Esophagus muscularis mucosa (tissue), 3 donors: ENCODE measurements at regions not wholly inside any gene's neighbourhood (a gene's known extent, or its start where the extent isn't known, plus 50 kb on each side); places are given as distances from the start of the nearest gene placed in this dataset.

Experiments used
- POLR2A ChIP-seq: fragments of 450-650 bp; IDR thresholded peaks from one replicate; pipeline ENCODE4 v1.6.1; 2017; ENCODE audit warnings: antibody characterized with exemption, moderate library complexity, mild to moderate bottlenecking, low read depth
- POLR2AphosphoS5 ChIP-seq, 2 donors: sonication (generic); formaldehyde crosslinking; IDR thresholded peaks; one replicate each; pipeline ENCODE4 v1.6.1; 2017; ENCODE audit warnings: antibody characterized with exemption in 2 of 2
- TF ChIP-seq, protein P1 (sequence below), 3 experiments: fragments of 200-600 bp in 2 of 3; fragments of 450-650 bp in 1 of 3; sonication (generic) in 2 of 3; IDR thresholded peaks; one replicate each; pipeline ENCODE4 v1.5.1; 2017 to 2019; ENCODE audit warnings: antibody characterized with exemption in 3 of 3, mild to moderate bottlenecking in 2 of 3, moderate library complexity in 1 of 3

DNA sequence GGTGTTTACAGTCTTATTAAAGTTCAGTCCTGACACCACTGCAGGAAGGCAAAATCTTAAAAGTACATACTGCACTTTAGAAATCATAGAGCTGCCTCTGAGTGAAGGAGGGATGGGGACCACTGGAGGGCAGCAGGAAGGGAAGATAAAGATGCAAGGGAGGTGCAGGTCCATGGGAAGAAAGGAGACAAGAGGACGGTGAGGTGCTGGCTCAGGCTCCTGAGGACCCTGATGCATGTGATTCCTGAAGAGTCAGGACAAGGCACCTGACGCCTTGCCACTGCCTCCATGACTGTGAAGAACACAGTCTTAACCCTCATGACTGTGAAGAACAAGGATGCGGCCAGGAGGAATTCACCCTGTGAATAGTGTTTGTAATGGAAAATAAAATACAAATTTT lies 116.2 kb upstream of the NPAS2 start:
- TF ChIP-seq POLR2A: no peak
- TF ChIP-seq, protein P1, sequence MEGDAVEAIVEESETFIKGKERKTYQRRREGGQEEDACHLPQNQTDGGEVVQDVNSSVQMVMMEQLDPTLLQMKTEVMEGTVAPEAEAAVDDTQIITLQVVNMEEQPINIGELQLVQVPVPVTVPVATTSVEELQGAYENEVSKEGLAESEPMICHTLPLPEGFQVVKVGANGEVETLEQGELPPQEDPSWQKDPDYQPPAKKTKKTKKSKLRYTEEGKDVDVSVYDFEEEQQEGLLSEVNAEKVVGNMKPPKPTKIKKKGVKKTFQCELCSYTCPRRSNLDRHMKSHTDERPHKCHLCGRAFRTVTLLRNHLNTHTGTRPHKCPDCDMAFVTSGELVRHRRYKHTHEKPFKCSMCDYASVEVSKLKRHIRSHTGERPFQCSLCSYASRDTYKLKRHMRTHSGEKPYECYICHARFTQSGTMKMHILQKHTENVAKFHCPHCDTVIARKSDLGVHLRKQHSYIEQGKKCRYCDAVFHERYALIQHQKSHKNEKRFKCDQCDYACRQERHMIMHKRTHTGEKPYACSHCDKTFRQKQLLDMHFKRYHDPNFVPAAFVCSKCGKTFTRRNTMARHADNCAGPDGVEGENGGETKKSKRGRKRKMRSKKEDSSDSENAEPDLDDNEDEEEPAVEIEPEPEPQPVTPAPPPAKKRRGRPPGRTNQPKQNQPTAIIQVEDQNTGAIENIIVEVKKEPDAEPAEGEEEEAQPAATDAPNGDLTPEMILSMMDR (IDR thresholded peaks at IDR 0.05): no peak
- TF ChIP-seq POLR2AphosphoS5 (IDR thresholded peaks at IDR 0.05): no peak
